Rectal smooth muscle tissue (tissue), 1 donor: ENCODE measurements at regions not wholly inside any gene's neighbourhood (a gene's known extent, or its start where the extent isn't known, plus 50 kb on each side); places are given as distances from the start of the nearest gene placed in this dataset.
"Not testable (repeated sequence)": the region's sequence is repeated elsewhere in the genome, so short reads cannot be mapped to it uniquely, and the experiment has no call there.

ENCODE experiments used
- H3K27ac ChIP-seq: one replicate; pipeline ENCODE4 v1.7.0; 2013; ENCODE audit warnings: low read depth, low read length, inconsistent platforms
- H3K27me3 ChIP-seq: one replicate; pipeline ENCODE4 v1.7.0; 2013; ENCODE audit warnings: low read length; ENCODE audit not compliant: control insufficient read depth, insufficient read depth
- H3K36me3 ChIP-seq: one replicate; pipeline ENCODE4 v1.7.0; 2013; ENCODE audit warnings: low read length; ENCODE audit not compliant: control insufficient read depth, insufficient read depth
- H3K4me1 ChIP-seq: one replicate; pipeline ENCODE4 v1.7.0; 2013; ENCODE audit warnings: low read length; ENCODE audit not compliant: control insufficient read depth, insufficient read depth
- H3K4me3 ChIP-seq: one replicate; pipeline ENCODE4 v1.7.0; 2013; ENCODE audit warnings: low read length
- H3K9ac ChIP-seq: one replicate; pipeline ENCODE4 v1.7.0; 2013; ENCODE audit warnings: low read length

DNA sequence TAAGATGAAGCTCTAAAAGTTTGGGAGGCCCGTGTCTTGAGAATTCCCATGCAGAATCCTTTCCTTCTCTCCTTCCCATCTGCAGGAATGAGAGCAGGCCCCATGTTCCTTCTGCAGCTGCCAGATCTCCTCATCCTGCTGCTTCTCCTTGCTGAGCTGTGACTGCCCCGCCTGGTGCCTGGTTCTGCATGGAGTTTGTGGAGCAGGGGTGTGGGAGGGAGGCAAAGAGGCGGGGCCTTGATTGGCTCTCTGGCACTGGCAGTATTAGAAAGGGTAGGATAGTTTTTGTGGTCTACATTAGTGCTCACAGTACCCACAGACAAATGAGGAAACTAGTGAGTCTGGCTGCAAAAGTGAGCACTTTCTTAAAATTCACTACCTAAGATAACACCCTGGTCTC, 91.1 kb upstream of the CLPB start:
- Histone ChIP-seq H3K36me3 (no peaks in the 10 kb centered on the region), H3K4me1 (no peaks in the 10 kb centered on the region), H3K4me3 (no peak overlapping the region), H3K27ac (no peak overlapping the region), H3K9ac (no peak overlapping the region), H3K27me3 (no peaks in the 10 kb centered on the region)

DNA sequence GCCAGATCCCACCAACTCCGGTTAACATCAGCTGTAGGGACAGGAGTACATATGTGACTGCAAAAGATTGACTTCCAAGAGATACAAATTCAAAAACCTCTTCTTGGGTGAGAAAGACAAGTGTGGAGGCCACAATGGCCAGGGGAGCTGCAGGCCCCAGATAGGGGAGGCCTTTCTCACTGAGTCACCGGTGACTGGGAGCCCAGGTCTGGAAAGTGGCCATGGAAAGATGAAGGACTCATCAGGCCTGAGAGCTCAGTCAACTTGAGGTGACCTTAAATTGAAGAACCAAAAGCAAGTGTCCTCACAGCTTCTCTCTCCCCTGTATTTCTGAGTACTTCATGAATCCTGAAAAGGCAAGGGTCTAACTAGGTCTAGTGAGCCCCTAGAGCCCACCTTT, 90.4 kb upstream of the CLPB start:
- Histone ChIP-seq H3K9ac (no peak overlapping the region), H3K36me3 (no peaks in the 10 kb centered on the region), H3K27me3 (no peaks in the 10 kb centered on the region), H3K4me1 (no peaks in the 10 kb centered on the region), H3K27ac (no peak overlapping the region), H3K4me3 (no peak overlapping the region)

DNA sequence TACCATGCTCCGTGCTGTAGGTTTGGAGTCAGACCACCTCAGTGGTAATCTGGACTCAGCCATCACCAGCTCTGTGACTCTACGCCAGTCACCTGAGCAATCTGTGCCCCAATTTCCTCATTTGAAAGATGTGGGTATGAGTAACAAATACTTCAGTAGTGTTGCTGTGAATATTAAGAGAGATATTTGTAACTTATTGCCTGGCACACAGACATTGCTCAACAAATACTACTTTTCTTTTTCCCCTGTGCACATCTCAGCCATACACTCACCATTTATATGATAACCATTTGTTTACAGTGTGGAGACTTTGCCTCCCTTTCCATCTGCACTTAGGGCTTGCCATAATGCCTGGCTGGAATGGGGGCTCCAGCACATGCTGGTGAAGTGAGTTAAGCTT, 89.7 kb upstream of the CLPB start:
- Histone ChIP-seq H3K4me3 (no peak overlapping the region), H3K27ac (no peak overlapping the region), H3K9ac (no peak overlapping the region), H3K27me3 (no peaks in the 10 kb centered on the region), H3K4me1 (no peaks in the 10 kb centered on the region), H3K36me3 (no peaks in the 10 kb centered on the region)

DNA sequence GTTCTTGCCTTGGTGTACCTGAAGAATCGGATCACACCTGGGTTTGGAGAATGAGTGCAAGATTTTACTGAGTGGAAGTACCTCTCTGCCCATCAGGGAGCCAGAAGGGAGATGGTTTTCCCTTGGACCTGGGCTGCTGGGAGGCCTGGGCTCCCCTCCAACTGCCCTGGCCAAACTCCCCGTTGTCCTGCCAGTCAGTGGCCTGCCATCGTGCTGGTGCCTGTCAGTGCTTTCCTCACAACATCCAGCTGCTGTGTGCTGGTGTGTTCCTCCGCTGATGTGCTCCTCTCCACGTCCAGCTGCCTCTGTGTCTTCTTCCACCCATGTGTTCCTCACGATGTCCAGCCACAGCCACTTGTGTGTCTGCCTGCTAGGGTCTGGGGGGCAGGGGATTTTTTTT, 87.9 kb upstream of the CLPB start:
- Histone ChIP-seq H3K4me3 (no peak overlapping the region), H3K36me3 (no peaks in the 10 kb centered on the region), H3K27ac (no peak overlapping the region), H3K4me1 (no peaks in the 10 kb centered on the region), H3K9ac (no peak overlapping the region), H3K27me3 (no peaks in the 10 kb centered on the region)

DNA sequence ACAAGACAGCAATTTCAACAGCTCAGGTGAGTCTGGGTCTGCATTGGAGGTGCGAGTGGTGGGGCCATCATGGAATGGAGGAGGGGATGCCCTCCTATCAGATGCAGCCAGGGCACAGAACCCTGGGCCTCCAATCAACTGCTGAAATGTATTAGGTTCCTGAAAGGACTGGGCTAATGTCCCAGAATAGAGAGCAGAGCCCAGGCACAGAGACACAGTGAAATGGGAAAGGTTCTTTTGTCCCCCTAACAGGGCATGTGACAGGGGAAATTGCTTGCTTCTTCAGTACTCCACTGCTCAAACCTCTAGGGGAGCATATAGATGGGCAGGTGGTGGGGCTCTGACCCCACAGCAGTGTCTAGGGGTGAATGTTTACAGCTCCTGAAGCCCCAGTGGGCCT, 87.3 kb upstream of the CLPB start:
- H3K27me3 ChIP-seq = no peaks in the 10 kb centered on the region
- no peaks in the 10 kb centered on the region for H3K36me3 ChIP-seq
- no peak overlapping the region for H3K9ac ChIP-seq
- no peak overlapping the region for H3K4me3 ChIP-seq
- no peaks in the 10 kb centered on the region for H3K4me1 ChIP-seq
- H3K27ac ChIP-seq = no peak overlapping the region

DNA sequence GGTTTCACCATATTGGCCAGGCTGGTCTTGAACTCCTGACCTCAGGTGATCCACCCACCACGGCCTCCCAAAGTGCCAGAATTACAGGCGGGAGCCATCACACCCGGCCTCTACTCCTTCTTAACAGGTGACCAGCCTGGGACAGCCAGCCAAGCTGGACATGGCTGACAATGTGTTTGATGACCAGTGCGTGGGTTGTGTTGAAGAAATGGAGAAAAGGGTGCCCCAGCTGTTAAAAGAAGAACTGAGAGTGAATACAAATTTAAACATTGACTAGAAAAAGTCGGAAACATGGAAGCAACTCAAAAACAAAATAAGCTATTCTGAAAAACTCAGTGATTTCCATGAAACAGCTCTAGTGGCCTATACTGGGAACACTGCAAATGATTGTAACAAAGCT, 86.5 kb upstream of the CLPB start:
- Histone ChIP-seq H3K4me3 (no peak overlapping the region), H3K27me3 (no peaks in the 10 kb centered on the region), H3K9ac (no peak overlapping the region), H3K36me3 (no peaks in the 10 kb centered on the region), H3K27ac (no peak overlapping the region), H3K4me1 (no peaks in the 10 kb centered on the region)

DNA sequence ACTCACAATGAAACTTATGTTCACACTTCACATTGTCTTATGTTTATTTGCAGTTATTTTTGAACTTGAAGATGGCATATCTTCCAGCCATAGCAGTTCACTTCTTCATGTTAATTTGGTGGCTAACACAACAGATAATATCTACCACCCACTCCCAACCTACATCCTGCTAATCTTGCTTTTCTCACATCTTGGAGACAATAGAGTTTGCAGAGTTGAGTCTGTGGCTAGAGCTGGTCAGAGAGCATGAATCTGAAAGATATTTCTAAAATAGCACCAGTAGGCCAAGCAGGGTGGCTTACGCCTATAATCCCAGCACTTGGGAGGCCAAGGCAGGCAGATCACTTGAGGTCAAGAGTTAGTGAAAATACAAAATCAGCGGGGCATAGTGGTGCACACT, 85.6 kb upstream of the CLPB start:
- H3K27ac ChIP-seq, H3K27me3 ChIP-seq, H3K4me3 ChIP-seq, H3K36me3 ChIP-seq, H3K9ac ChIP-seq, H3K4me1 ChIP-seq: not testable (repeated sequence)

DNA sequence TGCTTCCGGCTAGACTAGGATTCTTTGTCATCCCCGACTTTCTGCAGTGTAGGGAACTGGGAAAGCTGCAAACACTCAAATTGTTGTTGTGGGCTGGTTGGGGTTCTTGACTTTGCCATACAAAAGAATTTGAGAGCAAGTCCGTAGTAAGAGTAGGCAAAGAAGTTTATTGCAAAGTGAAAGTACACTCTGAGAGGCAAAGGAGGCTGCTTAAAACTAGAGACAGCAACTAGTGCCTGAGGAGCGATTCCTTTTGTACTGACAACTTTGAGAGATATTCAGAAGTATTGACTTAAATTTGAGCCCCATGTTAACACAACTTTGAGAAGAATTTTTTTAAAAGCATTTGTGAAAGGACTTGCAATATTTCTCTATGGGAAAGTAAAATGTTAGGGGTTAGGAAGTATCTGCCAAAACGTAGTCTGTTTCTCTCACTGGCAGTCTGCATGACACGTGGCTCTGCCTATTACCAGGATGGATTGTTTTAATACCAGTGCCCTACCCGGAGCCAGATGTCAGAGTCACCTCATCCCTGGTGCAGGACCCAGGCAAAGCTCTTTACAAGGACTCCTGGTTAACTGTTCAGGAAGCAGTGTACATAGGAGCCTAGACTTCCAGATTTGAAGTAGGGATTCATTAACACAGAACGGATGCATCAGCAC, 85.0 kb upstream of the CLPB start:
- H3K4me3 ChIP-seq = peak overlapping the region; percentile 10
- H3K27ac ChIP-seq = no peak overlapping the region
- no peaks in the 10 kb centered on the region for H3K27me3 ChIP-seq
- H3K4me1 ChIP-seq = no peaks in the 10 kb centered on the region
- no peaks in the 10 kb centered on the region for H3K36me3 ChIP-seq
- H3K9ac ChIP-seq = no peak overlapping the region

DNA sequence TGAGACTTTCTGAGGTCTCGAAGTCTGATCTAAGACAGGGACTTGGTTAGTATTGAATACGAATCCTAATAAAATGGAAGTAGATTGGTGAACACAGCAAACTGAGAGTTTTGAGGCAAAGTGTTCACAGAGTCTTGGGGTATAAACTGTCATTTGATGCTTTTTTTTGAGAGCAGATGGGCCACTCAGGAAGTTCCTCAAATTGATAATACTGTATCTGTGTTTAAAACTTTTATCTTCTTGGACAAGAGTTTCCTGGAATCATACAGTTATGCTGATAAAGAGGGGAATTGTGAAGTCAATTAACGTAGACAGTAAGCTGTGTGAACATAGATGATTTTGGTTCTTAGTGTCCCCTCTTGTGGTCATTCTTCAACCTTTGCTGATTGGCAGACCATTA, 80.0 kb upstream of the CLPB start:
- Histone ChIP-seq H3K36me3 (no peaks in the 10 kb centered on the region), H3K4me1 (no peaks in the 10 kb centered on the region), H3K4me3 (no peak overlapping the region), H3K27me3 (no peaks in the 10 kb centered on the region), H3K27ac (no peak overlapping the region), H3K9ac (no peak overlapping the region)

DNA sequence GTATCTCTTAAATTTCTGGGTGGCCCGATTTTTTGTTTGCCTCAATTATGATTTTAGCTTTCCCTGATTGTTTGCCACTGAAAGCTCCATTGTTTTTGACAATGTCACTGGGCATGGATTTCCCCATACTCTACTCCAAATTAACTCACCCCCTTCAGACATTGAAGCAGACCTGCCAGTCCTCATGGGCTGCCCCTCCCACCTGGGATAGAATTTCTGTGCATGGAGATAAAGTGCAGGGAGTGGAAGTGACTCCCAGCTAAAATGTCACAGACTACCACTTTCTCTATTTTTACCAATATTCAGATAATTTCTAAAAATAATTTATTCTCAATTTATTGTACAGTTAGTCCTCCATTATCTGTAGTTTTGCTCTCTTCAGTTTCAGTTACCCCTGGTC, 79.1 kb upstream of the CLPB start:
- Histone ChIP-seq H3K27ac (no peak overlapping the region), H3K9ac (no peak overlapping the region), H3K4me1 (no peaks in the 10 kb centered on the region), H3K4me3 (no peak overlapping the region), H3K36me3 (no peaks in the 10 kb centered on the region), H3K27me3 (no peaks in the 10 kb centered on the region)

DNA sequence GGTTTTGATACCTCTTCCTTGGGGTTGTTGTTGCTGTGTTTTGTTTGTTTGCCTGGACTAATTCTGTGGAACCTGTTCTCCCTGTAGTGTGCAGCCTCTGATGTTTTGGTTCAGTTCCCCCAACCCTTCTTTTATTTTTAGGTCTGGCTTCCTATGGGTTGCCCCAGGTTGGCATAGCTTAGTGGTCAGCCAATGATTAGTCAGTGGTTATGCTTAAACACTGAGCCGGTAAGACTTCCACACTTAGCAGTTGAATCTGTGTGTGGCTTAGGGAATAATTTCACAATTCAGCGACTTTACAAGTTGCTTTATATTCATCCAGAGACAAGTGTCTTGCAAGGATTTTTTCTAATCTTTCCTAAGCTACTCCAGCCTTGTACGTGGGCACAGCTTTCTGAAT, 78.6 kb upstream of the CLPB start:
- Histone ChIP-seq H3K4me3 (no peak overlapping the region), H3K4me1 (no peaks in the 10 kb centered on the region), H3K27me3 (no peaks in the 10 kb centered on the region), H3K9ac (no peak overlapping the region), H3K36me3 (no peaks in the 10 kb centered on the region), H3K27ac (no peak overlapping the region)

DNA sequence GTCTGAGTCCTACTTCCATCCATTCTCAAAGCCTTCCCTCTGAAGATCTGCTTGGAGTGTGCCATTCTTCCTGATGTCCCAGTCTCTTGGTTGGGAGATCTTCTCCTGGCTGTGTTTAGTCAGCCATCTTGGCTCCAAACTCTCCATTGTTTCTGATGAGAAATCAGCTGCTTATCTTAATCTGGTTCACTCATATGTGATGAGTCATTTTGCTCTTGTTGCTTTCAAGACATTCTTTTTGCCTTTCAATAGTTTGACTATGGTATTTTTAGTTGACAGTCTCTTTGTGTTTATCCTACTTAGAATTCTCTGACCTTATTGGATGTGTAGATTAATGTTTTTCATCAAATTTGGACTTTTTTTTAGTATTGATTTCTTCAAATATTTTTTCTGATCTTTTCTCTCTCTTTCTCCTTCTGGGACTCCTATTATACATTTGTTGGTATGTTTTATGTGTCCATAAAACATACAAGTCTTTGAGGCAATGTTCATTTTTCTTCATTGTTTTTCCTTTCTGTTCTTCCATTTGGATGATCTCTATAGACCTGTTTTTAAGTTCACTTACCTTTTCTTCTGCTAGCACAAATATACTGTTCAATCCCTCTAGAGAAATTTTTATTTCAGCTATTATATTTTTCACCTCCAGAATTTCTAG, 77.2 kb upstream of the CLPB start:
- Histone ChIP-seq H3K36me3 (no peaks in the 10 kb centered on the region), H3K4me1 (no peaks in the 10 kb centered on the region), H3K27ac (no peak overlapping the region), H3K9ac (no peak overlapping the region), H3K27me3 (no peaks in the 10 kb centered on the region), H3K4me3 (no peak overlapping the region)

DNA sequence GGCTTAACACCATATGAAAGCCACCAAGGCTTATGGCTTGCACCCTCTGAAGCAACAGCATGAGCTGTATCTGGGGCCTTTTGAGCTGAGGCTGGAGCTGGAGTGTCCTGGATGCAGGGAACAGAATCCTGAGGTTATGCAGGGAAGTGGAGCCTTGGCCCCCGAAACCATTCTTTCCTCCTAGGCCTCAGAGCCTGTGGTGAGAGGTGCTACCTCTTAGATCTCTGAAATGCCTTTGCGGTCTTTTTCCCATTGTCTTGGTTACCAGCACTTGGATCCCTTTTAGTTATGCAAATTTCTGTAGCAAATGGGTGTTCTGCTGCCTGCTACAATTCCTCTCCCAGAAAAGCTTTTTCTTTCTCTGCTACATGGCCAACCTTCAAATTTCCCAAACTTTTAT, 72.7 kb upstream of the CLPB start:
- Histone ChIP-seq H3K27me3 (no peaks in the 10 kb centered on the region), H3K9ac (no peak overlapping the region), H3K4me3 (no peak overlapping the region), H3K27ac (no peak overlapping the region), H3K4me1 (no peaks in the 10 kb centered on the region), H3K36me3 (no peaks in the 10 kb centered on the region)
